Kidney glomerular epithelial cell (primary cell): ENCODE measurements at regions not wholly inside any gene's neighbourhood (a gene's known extent, or its start where the extent isn't known, plus 50 kb on each side); places are given as distances from the start of the nearest gene placed in this dataset.

Experiments
- DNase-seq: peaks from one replicate; lab custom pipeline; 2025; lab: John Stamatoyannopoulos, UW

- DNase-seq, result no peak
Measured at GRCh38 chr6:120230008-120230407, 880.4 kb upstream of the MAN1A1 start.

DNA sequence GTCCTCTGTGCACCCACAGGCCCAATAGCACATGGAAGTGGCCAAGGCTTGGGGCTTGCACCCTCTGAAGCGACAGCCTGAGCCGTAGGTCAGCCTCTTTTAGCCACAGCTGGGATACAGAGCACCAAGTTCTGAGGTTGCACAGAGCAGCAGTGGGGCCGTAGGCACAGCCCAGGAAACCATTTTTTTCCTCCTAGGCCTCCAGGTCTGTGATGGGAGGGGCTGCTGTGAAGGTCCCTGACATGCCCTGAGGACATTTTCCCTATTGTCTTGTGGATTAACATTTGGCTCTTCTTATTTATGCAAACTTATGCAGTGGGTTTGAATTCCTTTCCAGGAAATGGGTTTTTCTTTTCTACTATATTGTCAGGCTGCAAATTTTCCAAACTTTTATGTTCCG, 878.7 kb upstream of the MAN1A1 start:
- no peak for DNase-seq

DNA sequence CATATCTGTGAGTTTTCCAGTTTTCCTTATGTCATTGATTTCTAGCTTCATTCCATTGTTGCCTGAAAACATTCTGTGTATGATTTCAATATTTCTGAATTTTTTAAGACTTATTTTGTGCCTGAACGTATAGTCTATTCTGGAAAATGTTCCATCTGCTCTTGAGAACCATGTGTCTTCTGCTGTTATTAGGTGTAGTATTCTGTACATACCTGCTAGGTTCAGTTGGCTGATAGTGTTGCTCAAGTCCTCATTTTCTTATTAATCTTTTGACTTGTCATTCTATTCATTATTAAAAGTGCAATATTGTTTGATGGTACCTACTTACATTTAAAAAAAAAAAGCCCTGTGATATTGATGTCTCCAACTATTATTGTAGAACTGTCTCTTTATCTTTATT, 869.8 kb upstream of the MAN1A1 start:
- DNase-seq, result no peak

- DNase-seq, result no peak
Measured at GRCh38 chr6:120214088-120214499, 864.5 kb upstream of the MAN1A1 start.

- DNase-seq, result no peak
Measured at GRCh38 chr6:120211955-120212792, 862.6 kb upstream of the MAN1A1 start.

DNA sequence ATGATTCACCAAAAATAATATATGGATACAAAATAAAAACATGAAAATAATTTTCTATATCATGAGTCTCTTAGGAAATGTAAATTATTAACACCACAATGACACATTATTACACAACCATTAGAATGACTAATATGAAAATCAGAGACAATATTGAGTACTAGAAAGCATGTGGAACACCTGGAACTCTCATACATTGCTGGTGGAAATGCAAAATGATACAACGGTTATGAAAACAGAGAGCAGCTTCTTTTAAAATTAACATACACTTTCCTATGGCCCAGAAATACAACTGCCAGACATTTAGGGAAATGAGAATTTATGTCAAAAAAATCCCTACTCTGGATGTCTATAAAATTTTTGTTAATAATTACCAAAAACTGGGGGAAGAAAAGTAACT, 853.3 kb upstream of the MAN1A1 start:
- no peak for DNase-seq

GRCh38 chr6:120200853-120201252, 851.3 kb upstream of the MAN1A1 start:
- DNase-seq, result no peak

GRCh38 chr6:120198033-120198432, 848.5 kb upstream of the MAN1A1 start:
- no peak for DNase-seq

DNA sequence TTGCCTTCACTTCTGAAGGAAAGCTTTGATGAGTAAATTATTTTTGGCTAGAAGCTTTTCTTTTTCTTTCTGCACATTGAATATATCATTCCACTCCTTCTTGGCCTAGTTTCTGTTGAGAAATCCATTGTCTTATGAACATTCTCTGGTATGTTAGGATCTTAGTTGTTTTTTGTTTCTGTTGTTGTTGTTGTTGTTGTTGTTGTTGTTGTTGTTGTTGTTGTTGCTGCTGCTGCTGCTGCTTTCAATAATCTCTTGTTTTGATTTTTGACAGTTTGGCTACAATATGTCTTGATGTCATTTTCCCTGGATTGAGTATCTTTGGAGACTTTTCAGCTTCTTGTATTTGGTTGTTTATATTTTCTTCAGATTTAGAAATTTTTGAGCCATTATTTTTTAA, 836.5 kb upstream of the MAN1A1 start:
- no peak for DNase-seq

DNA sequence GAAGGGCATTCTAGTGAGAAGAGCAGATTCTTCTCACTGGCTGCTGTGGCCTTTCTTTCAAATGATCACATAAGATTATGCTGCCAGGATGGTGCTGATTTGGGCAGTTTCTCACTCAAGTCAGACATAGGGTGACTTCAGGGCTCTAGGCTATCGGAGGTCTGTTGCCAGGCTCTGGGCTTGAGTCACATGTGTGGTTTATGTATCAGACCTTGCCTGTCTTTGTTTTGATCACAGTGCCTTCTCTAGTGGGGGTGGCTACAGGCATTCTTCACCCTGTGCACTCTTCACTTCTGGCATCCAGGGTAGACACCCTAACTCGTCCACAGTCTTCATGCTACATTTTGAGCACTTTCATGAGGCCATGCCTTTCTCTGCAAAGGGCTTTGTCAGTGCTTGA, 823.7 kb upstream of the MAN1A1 start:
- no peak for DNase-seq

DNA sequence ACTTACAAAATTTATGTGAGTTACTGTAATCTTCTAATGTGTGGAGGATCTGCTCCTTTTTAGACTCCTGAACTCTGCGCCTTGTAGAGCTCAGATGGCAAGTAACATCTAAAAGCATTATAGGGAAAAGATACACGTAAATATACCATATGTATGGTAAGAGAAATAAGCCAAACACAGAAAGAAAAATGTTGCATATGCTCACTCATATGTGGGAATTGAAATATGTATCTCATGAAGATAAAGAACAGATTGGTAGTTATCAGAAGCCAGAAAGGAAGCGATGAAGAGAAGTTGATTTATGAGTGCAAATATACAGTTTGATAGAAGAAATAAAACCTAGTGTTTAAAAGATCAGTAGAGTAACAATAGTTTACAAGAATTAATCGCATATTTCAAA, 815.0 kb upstream of the MAN1A1 start:
- DNase-seq, result no peak

DNA sequence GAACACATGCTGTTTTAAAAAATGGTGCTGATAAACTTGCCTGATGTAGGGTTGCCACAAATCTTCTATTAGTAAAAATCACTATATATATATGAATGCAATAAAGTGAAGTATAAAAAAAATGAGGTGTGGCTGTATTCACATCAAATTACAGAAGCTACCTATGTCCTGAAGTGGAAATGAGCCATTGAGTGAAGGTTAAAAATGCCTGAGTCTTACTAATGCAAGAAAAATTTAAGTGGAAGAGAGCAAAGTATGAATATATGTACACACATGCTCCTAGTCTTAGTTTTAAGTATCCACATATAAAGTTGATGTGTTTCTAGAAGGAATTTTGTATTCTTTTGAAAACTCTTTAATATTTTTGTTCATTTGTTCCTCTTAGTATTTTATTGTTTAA, 808.3 kb upstream of the MAN1A1 start:
- DNase-seq, result no peak

- no peak for DNase-seq
Measured at GRCh38 chr6:120147071-120147871, 797.7 kb upstream of the MAN1A1 start.

GRCh38 chr6:120141601-120142000, 792.0 kb upstream of the MAN1A1 start:
- DNase-seq, result no peak

- DNase-seq, result no peak
Measured at GRCh38 chr6:120137492-120137891, 787.9 kb upstream of the MAN1A1 start.

GRCh38 chr6:120129228-120129627, 779.7 kb upstream of the MAN1A1 start:
- no peak for DNase-seq

- DNase-seq, result no peak
Measured at GRCh38 chr6:120122401-120122800, 772.8 kb upstream of the MAN1A1 start.

DNA sequence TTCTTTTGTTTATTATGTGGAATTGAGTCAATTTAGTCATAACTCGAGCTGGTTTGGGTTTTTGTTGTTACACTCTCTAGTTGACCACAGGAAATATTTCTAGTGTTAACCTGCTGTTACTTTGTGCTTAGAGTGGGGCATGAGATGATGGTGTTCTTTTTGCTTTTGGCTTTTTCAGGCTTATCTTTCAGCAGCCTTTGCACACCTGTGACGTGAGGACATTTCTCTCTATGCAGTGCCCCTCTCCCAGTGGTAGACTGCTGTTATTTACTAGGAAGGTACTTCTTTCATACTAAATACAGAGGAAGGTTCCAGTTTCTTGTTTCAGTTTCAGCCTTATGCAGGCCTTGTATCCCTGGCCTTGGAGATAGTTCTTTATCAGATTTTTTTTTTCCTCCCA, 766.8 kb upstream of the MAN1A1 start:
- DNase-seq, result no peak

- DNase-seq, result no peak
Measured at GRCh38 chr6:120112980-120113379, 763.4 kb upstream of the MAN1A1 start.

DNA sequence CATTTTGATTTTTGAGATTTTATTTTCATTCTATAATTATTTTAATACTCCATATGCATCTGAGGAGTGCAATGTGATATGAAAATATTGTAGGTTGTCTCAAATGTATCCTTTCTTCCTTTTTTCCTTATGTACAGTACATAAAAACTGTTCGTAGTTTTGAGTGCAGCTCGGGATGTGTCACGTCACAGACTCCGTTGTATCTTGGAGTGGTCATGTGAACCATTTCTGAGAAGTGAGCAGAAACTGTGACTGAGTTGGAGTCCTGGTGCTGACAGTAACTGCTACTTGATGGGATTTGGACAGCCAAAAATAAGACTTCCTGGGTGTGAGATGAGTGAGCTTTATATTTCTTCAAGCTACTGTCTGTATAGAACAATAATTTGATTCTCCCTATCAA, 761.4 kb upstream of the MAN1A1 start:
- DNase-seq, result no peak

DNA sequence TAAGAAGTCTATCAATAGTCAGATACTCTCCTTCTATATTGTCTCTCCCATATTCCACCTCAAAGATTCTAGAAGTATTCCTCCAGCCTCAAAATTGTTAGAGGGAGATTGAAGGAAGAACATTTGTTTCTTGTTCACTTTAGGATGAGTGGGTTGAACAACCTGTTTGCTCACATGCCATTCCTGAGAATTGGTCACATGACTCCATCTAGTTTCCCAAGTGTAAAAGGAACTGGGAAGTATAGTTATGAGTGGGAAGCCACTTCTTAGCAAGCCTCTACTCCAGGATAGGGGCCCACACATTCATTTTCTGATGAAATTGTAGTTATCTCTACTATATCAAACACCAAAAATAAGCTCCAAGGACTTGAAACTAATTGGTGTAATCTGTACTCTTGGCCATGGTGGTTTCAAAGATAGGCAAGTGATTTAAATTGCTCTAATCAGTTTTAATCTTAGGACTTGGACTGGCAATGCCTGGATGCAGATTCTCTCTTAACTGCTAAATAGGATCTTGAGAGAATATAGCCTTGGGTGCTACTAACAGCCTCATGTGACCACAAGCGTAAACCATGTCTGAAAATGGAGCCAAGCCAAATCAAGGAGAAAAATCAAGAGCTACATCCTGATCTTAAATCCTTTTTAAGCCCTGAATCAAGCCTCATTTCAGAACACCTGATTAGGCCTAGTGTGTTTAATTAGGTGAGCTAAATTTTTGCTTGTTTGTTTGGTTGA, 758.7 kb upstream of the MAN1A1 start:
- no peak for DNase-seq

- no peak for DNase-seq
Measured at GRCh38 chr6:120103618-120104017, 754.1 kb upstream of the MAN1A1 start.
